ENCODE measurements at regions not wholly inside any gene's neighbourhood (a gene's known extent, or its start where the extent isn't known, plus 50 kb on each side); places are given as distances from the start of the nearest gene placed in this dataset.

DNA sequence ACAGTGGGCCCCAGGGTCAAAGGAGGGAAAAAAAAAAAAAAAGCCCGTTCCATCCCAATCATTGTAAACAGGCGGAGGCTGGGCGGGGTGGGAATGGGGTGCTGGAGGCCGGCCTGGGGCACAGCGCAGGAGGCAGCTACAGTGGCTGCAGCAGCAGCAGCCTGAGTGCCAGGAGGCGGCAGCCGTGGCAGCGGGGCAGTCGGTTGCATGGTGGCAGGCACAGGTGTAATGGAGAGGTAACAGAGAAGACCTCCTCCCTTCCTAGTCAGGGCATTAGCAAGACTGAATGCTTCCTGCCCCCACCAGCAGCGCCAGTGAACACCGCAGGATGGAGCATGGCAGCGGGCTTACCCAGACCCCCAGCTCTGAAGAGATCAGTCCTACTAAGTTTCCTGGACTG is 279.1 kb upstream of the TTC14 start:
- no peak for TF ChIP-seq POLR2A (IDR thresholded peaks at IDR 0.05)
- TF ChIP-seq, protein P1, sequence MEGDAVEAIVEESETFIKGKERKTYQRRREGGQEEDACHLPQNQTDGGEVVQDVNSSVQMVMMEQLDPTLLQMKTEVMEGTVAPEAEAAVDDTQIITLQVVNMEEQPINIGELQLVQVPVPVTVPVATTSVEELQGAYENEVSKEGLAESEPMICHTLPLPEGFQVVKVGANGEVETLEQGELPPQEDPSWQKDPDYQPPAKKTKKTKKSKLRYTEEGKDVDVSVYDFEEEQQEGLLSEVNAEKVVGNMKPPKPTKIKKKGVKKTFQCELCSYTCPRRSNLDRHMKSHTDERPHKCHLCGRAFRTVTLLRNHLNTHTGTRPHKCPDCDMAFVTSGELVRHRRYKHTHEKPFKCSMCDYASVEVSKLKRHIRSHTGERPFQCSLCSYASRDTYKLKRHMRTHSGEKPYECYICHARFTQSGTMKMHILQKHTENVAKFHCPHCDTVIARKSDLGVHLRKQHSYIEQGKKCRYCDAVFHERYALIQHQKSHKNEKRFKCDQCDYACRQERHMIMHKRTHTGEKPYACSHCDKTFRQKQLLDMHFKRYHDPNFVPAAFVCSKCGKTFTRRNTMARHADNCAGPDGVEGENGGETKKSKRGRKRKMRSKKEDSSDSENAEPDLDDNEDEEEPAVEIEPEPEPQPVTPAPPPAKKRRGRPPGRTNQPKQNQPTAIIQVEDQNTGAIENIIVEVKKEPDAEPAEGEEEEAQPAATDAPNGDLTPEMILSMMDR (IDR thresholded peaks at IDR 0.05 in 4 of 5, conservative IDR thresholded peaks at IDR 0.05 in 1 of 5), result no peak
